ENCODE measurements at regions not wholly inside any gene's neighbourhood (a gene's known extent, or its start where the extent isn't known, plus 50 kb on each side); places are given as distances from the start of the nearest gene placed in this dataset.

GRCh38 chr9:23232831-23233230 lies 593.2 kb downstream of the ELAVL2 start:
- TF ChIP-seq EZH2 (IDR thresholded peaks at IDR 0.05; ENCODE audit: insufficient read depth, poor library complexity, severe bottlenecking) (no peak), EZH2phosphoT487 (IDR thresholded peaks at IDR 0.05; ENCODE audit: insufficient read depth, low read depth) (no peak)
